MM.1S (cell line): ENCODE measurements at regions not wholly inside any gene's neighbourhood (a gene's known extent, or its start where the extent isn't known, plus 50 kb on each side); places are given as distances from the start of the nearest gene placed in this dataset.

Experiments
- CTCF ChIP-seq: fragments of 300-600 bp; sonication (generic); IDR thresholded peaks from 2 replicates; pipeline ENCODE4 v1.5.1; 2016; ENCODE audit warnings: antibody characterized with exemption, low read length, mixed read lengths
- EZH2phosphoT487 ChIP-seq: fragments of 300-600 bp; sonication (generic); IDR thresholded peaks from 2 replicates; pipeline ENCODE4 v1.6.1; 2018; ENCODE audit warnings: antibody characterized with exemption, low read length

- TF ChIP-seq EZH2phosphoT487 (no peak), CTCF (no peak)
Observed at GRCh38 chr14:58739674-58740073, 101.9 kb downstream of the DACT1 start.
